HCT116 (cell line): ENCODE measurements at regions not wholly inside any gene's neighbourhood (a gene's known extent, or its start where the extent isn't known, plus 50 kb on each side); places are given as distances from the start of the nearest gene placed in this dataset.

ENCODE experiments used
- ATAC-seq: fragments of 200-7000 bp; cut with Tn5 transposase; 2 replicates; pipeline ENCODE4 v1.9.1; 2020; ENCODE audit warnings: mild to moderate bottlenecking, moderate library complexity
- BruUV-seq: library from RNA; stranded (reverse); fragments of 400-500 nt; replicated peaks from 2 replicates; lab custom pipeline; 2021; lab: Mats Ljungman, UMichigan
- CTCF ChIA-PET: fragments of 300-600 bp; sonication (Branson Sonifier 250); formaldehyde crosslinking; loops from one replicate; lab custom pipeline; 2021; ENCODE audit warnings: antibody characterized with exemption; lab: Charles Lee
- POLR2A ChIA-PET: fragments of 300-600, 350-600 bp; sonication (Branson Sonifier 250); formaldehyde crosslinking; loops from one replicate; lab custom pipeline; 2021; ENCODE audit warnings: antibody characterized with exemption; lab: Charles Lee
- RAD21 ChIA-PET, 2 experiments: fragments of 300-600 bp; sonication (Branson Sonifier 250); formaldehyde crosslinking; loops; one replicate each; lab custom pipeline; 2023; ENCODE audit warnings: low total read pairs in 2 of 2; ENCODE audit not compliant: uncharacterized antibody in 2 of 2, unreplicated experiment in 2 of 2, low non-redundant PET in 1 of 2; lab: Charles Lee
- DNase-seq: peaks from one replicate; pipeline ENCODE4 v3.0.0-alpha.2; 2010; ENCODE audit warnings: low read depth, low spot score
- H2AFZ ChIP-seq: fragments of 200-600 bp; shearing (Covaris generic), sonication (generic); 2 replicates; pipeline ENCODE4 v1.6.1; 2017; ENCODE audit warnings: low read depth, mixed run types, mixed read lengths, antibody characterized with exemption, low read length; ENCODE audit not compliant: poor library complexity, severe bottlenecking
- H3K27ac ChIP-seq: 2 replicates; pipeline ENCODE4 v1.5.1; 2012; ENCODE audit warnings: low read depth, low read length
- H3K27me3 ChIP-seq: fragments of 200-600 bp; sonication (generic); 2 replicates; pipeline ENCODE4 v1.6.1; 2016; ENCODE audit warnings: mixed run types, low read length, mixed read lengths; ENCODE audit not compliant: insufficient read depth
- H3K36me3 ChIP-seq, 2 experiments: fragments of 200-500 bp in 1 of 2; fragments of 200-600 bp in 1 of 2; sonication (Bioruptor generic) in 1 of 2; sonication (generic) in 1 of 2; 2 replicates each; pipeline versions ENCODE4 v1.5.1 to v1.6.1; 2014 to 2016; ENCODE audit warnings: low read length in 2 of 2, inconsistent platforms in 1 of 2, mixed read lengths in 1 of 2, mixed run types in 1 of 2; ENCODE audit not compliant: insufficient read depth in 2 of 2, control insufficient read depth in 1 of 2
- H3K4me1 ChIP-seq, 2 experiments: fragments of 200-600 bp in 1 of 2; sonication (generic) in 1 of 2; 2 replicates each; pipeline versions ENCODE4 v1.5.1 to v1.6.1; 2012 to 2017; ENCODE audit warnings: low read length in 2 of 2, inconsistent platforms in 1 of 2, mild to moderate bottlenecking in 1 of 2, mixed read lengths in 1 of 2, mixed run types in 1 of 2, moderate library complexity in 1 of 2; ENCODE audit not compliant: insufficient read depth in 2 of 2, control insufficient read depth in 1 of 2
- H3K4me2 ChIP-seq: fragments of 200-600 bp; sonication (generic); 2 replicates; pipeline ENCODE4 v1.6.1; 2017; ENCODE audit warnings: mixed run types, low read length, mixed read lengths
- H3K4me3 ChIP-seq, 2 experiments: fragments of 200-600 bp in 1 of 2; sonication (generic) in 1 of 2; replicated peaks in 1 of 2; 2 replicates each; pipeline ENCODE4 v1.5.1; 2011 to 2016; ENCODE audit warnings: low read length in 2 of 2, control low read depth in 1 of 2, low read depth in 1 of 2, mild to moderate bottlenecking in 1 of 2, mixed read lengths in 1 of 2, mixed run types in 1 of 2
- H3K79me2 ChIP-seq: fragments of 200-600 bp; sonication (generic); 2 replicates; pipeline ENCODE4 v1.6.1; 2017; ENCODE audit warnings: mild to moderate bottlenecking, mixed run types, low read length, moderate library complexity, mixed read lengths; ENCODE audit not compliant: insufficient read depth
- H3K9ac ChIP-seq: fragments of 200-600 bp; sonication (generic); 2 replicates; pipeline ENCODE4 v1.6.1; 2016; ENCODE audit warnings: low read length, mixed read lengths
- H3K9me2 ChIP-seq: fragments of 200-600 bp; sonication (generic), shearing (Covaris generic); 2 replicates; pipeline ENCODE4 v1.6.1; 2017; ENCODE audit warnings: mixed run types, mild to moderate bottlenecking, moderate library complexity; ENCODE audit not compliant: insufficient read depth
- H3K9me3 ChIP-seq, 2 experiments: fragments of 200-500 bp in 1 of 2; fragments of 200-600 bp in 1 of 2; sonication (Bioruptor generic) in 1 of 2; sonication (generic) in 1 of 2; 2 replicates each; pipeline ENCODE4 v1.6.1; 2014 to 2017; ENCODE audit warnings: low read length in 2 of 2, mixed read lengths in 2 of 2, inconsistent platforms in 1 of 2, low read depth in 1 of 2, mild to moderate bottlenecking in 1 of 2, mixed run types in 1 of 2, moderate library complexity in 1 of 2; ENCODE audit not compliant: control insufficient read depth in 1 of 2, insufficient read depth in 1 of 2
- H4K20me1 ChIP-seq: fragments of 200-600 bp; sonication (generic), shearing (Covaris generic); 2 replicates; pipeline ENCODE4 v1.6.1; 2017; ENCODE audit warnings: mixed run types, mild to moderate bottlenecking, moderate library complexity; ENCODE audit not compliant: insufficient read depth
- CBX3 ChIP-seq: IDR thresholded peaks from 2 replicates; pipeline ENCODE4 v1.6.1; 2012; ENCODE audit warnings: low read depth
- EGR1 ChIP-seq: IDR thresholded peaks from 2 replicates; pipeline ENCODE4 v1.6.1; 2012; ENCODE audit warnings: low read depth
- ELF1 ChIP-seq: IDR thresholded peaks from 2 replicates; pipeline ENCODE4 v1.6.1; 2012; ENCODE audit warnings: low read depth, borderline replicate concordance
- POLR2AphosphoS5 ChIP-seq: IDR thresholded peaks from 2 replicates; pipeline ENCODE4 v1.6.1; 2011; ENCODE audit warnings: mild to moderate bottlenecking, low read depth, low read length, moderate library complexity
- SRF ChIP-seq: IDR thresholded peaks from 2 replicates; pipeline ENCODE4 v1.6.1; 2012; ENCODE audit warnings: low read depth
- TCF7L2 ChIP-seq: IDR thresholded peaks from 2 replicates; pipeline ENCODE4 v1.7.0; 2011; ENCODE audit warnings: borderline replicate concordance, inconsistent platforms; ENCODE audit not compliant: insufficient read depth, insufficient read length; ENCODE audit errors: extremely low read depth
- intact Hi-C: fragments of 100-400 bp; cut with micrococcal nuclease; formaldehyde crosslinking; loops from 2 replicates; pipeline ENCODE4 v1.10.0; 2022
- TF ChIP-seq, protein P1 (sequence below): IDR thresholded peaks from 2 replicates; pipeline ENCODE4 v1.6.1; 2012

DNA sequence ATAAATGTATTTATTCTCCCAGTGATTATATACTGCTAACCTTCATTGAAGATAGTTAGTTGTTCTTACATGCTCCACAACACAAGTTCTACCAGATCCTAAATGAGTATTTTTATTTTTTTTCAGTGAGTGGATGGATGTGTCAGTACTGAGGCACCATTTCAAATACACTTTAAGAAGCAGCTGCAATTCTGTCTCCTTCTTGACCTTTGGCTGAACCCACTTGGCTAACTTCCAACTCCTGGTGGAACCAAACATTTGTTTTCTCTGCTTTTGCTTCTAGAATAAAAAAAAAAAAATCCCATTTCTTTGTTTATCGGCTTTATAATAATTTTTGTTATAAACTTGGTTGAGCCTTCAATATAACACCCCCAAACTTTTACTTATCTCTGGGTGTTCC, 458.3 kb upstream of the MAP3K7 start:
- no peaks in the 10 kb centered on the region for H4K20me1 ChIP-seq
- DNase-seq (no peak), ATAC-seq (no peak)
- POLR2A ChIA-PET = no interaction called here
- CTCF ChIA-PET = no interaction called here
- H3K9ac ChIP-seq = no peak overlapping the region
- H3K36me3 ChIP-seq = no peaks in the 10 kb centered on the region
- no peaks in the 10 kb centered on the region for H3K9me3 ChIP-seq
- H2AFZ ChIP-seq = no peak overlapping the region
- RAD21 ChIA-PET = no interaction called here
- no peaks in the 10 kb centered on the region for H3K27me3 ChIP-seq
- H3K79me2 ChIP-seq = no peaks in the 10 kb centered on the region
- H3K27ac ChIP-seq = no peak overlapping the region
- H3K9me2 ChIP-seq = no peaks in the 10 kb centered on the region
- no peak overlapping the region for H3K4me3 ChIP-seq
- H3K4me2 ChIP-seq = no peak overlapping the region
- intact Hi-C loops = no loop called here
- no peaks in the 10 kb centered on the region for H3K4me1 ChIP-seq
- no peak for TF ChIP-seq ELF1
- no peak for TF ChIP-seq CBX3
- TF ChIP-seq POLR2AphosphoS5 = no peak
- no peak for TF ChIP-seq EGR1
- no peak for TF ChIP-seq SRF
- TF ChIP-seq, protein P1, sequence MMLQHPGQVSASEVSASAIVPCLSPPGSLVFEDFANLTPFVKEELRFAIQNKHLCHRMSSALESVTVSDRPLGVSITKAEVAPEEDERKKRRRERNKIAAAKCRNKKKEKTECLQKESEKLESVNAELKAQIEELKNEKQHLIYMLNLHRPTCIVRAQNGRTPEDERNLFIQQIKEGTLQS = no peak
- no TSS peak for BruUV-seq

DNA sequence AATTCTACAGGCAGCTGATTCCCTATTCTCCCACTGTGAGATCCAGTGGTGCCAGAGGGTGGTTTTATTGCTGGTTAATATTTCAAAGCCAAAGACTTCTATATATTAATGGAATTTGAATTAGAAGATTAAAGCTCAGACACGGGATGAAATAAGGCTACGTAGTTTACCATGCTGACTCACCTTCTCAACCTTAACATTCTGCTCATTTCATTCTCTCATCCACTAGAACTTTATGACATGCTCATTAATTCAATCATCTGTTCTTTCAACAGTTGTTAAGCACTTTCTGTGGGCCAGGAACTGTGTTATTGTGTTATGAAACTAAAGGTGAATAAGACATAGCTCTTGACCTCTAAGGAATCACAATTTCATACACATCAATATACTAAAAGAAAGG, 456.9 kb upstream of the MAP3K7 start:
- CTCF ChIA-PET = no interaction called here
- no peaks in the 10 kb centered on the region for H3K9me2 ChIP-seq
- no peaks in the 10 kb centered on the region for H4K20me1 ChIP-seq
- H3K9me3 ChIP-seq = no peaks in the 10 kb centered on the region
- no peak overlapping the region for H3K27ac ChIP-seq
- H3K4me1 ChIP-seq = no peaks in the 10 kb centered on the region
- no peak overlapping the region for H3K4me3 ChIP-seq
- H3K9ac ChIP-seq = no peak overlapping the region
- DNase-seq (no peak), ATAC-seq (no peak)
- H3K27me3 ChIP-seq = no peaks in the 10 kb centered on the region
- no TSS peak for BruUV-seq
- RAD21 ChIA-PET = no interaction called here
- H3K79me2 ChIP-seq = no peaks in the 10 kb centered on the region
- no peak overlapping the region for H3K4me2 ChIP-seq
- H2AFZ ChIP-seq = no peak overlapping the region
- POLR2A ChIA-PET = no interaction called here
- intact Hi-C loops = no loop called here
- H3K36me3 ChIP-seq = no peaks in the 10 kb centered on the region
- TF ChIP-seq ELF1 (no peak), TCF7L2 (peak; percentile 0)
